ENCODE measurements at regions not wholly inside any gene's neighbourhood (a gene's known extent, or its start where the extent isn't known, plus 50 kb on each side); places are given as distances from the start of the nearest gene placed in this dataset.
A peak's percentile ranks its signal among the peaks of the same experiment; 100 is the strongest.
"Not testable (repeated sequence)": the region's sequence is repeated elsewhere in the genome, so short reads cannot be mapped to it uniquely, and the experiment has no call there.

DNA sequence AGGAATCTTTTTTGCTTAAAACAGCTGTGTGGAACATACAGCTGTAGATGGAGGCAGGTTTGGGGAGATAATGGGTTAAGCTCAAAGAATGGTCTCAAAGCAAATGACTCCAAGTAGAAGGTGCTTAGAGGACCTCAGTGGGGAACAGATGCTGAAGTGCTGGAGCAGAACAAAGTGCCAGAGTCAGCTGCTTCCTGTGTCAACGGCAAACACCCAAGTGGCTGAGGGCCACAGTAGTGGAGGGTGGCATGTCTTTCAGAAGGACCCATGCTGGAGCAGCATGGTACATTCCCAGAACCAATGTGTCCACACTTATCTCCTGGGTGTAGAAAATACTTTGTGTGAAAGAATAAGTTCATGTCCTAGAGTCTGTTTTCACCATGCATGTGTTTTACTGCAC, 197.5 kb downstream of the CCNG2 start:
- Histone ChIP-seq H3K36me3 (no peaks in the 10 kb centered on the region), H3K27me3 (no peaks in the 10 kb centered on the region), H3K9me3 (no peaks in the 10 kb centered on the region), H3K4me1 (no peaks in the 10 kb centered on the region), H3K4me3 (no peak overlapping the region), H3K27ac (no peak overlapping the region)
- no peak for DNase-seq (ENCODE audit: low spot score in 2 of 2)
- TF ChIP-seq, protein P1, sequence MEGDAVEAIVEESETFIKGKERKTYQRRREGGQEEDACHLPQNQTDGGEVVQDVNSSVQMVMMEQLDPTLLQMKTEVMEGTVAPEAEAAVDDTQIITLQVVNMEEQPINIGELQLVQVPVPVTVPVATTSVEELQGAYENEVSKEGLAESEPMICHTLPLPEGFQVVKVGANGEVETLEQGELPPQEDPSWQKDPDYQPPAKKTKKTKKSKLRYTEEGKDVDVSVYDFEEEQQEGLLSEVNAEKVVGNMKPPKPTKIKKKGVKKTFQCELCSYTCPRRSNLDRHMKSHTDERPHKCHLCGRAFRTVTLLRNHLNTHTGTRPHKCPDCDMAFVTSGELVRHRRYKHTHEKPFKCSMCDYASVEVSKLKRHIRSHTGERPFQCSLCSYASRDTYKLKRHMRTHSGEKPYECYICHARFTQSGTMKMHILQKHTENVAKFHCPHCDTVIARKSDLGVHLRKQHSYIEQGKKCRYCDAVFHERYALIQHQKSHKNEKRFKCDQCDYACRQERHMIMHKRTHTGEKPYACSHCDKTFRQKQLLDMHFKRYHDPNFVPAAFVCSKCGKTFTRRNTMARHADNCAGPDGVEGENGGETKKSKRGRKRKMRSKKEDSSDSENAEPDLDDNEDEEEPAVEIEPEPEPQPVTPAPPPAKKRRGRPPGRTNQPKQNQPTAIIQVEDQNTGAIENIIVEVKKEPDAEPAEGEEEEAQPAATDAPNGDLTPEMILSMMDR (IDR thresholded peaks at IDR 0.05): no peak
- intact Hi-C loops (cut with DNase I): no loop called here

DNA sequence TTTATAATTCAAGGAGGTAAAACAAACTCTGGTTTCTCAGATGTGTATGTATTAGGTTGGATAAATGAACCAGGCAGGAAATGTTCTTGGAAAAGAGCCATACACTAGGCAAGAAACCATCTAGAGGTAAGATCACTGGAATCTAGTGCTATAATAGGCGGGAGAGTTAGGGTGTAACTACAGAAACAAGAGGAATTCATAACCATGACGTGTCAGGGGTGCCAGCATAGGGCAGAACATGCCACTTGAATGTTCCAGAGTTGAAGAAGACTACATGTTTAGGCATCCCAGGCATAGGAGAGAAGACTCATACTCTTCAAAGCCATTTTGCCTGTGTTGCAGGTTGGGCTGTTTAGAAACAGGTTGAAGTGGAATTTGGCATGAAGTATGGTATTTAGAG, 198.7 kb downstream of the CCNG2 start:
- Histone ChIP-seq H3K4me3 (no peak overlapping the region), H3K9me3 (no peaks in the 10 kb centered on the region), H3K4me1 (no peaks in the 10 kb centered on the region), H3K27ac (no peak overlapping the region), H3K27me3 (no peaks in the 10 kb centered on the region), H3K36me3 (no peaks in the 10 kb centered on the region)
- TF ChIP-seq, protein P1 (IDR thresholded peaks at IDR 0.05): no peak
- no peak for DNase-seq (ENCODE audit: low spot score in 2 of 2)
- intact Hi-C loops (cut with DNase I): no loop called here

DNA sequence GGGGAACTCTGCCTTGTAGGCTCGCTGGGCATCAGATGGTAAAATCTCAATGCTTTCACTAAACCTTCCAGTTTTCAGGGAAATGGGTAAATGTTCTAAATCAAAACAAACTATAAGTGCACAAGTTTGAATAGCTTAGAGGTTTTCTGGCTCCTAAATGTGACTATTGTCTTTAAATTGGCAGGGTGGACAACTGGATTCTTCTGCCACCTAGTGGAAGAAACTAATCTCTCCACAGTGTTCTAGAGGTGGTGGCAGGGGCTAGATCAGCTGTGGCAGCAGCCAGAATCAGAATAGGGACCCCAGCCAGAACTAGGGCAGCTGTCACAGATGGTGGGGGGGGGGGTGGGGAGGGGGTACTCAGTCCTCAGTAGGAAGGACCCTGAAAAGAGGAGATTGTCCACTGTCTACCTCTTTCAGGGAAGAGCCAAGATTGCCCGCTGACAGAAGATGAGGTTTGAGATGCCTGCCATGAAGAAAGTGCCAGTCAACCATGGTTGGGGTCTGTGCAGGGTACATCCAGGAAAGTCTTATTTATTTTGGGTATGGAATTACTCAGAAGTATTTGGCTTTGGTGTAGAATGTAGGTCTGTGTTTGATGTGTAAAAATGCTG, 201.4 kb downstream of the CCNG2 start:
- Histone ChIP-seq H3K4me3 (no peak overlapping the region), H3K4me1 (no peaks in the 10 kb centered on the region), H3K27me3 (no peaks in the 10 kb centered on the region), H3K36me3 (no peaks in the 10 kb centered on the region), H3K9me3 (no peaks in the 10 kb centered on the region), H3K27ac (no peak overlapping the region)
- intact Hi-C loops (cut with DNase I): loop anchor here (2.0 kb wide), 1 partner anchor 118 kb away; no protein-coding TSS in a partner anchor
- TF ChIP-seq, protein P1 (IDR thresholded peaks at IDR 0.05): peak in 2 of 3 experiments; percentile 42 to 52
- no peak for DNase-seq (ENCODE audit: low spot score in 2 of 2)

DNA sequence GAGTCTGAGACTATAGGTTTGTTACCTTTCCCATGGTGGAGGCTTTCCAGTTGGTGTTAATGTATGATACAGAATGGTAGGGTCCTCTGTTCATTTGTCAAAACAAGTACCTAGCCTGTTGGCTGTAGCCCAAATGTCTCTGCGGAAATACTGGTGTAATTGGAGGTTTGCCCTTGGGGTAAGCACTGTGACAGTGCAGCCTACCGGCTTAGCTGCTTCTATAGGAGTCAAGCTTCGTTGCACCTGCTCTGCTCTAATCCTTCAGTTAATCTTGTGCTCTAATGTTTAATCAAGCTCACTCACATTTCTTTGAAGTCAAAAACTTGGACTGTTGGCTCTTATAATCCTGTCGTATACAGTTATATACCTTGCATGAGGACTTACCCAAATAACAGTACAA, 203.4 kb downstream of the CCNG2 start:
- Histone ChIP-seq H3K4me3 (no peak overlapping the region), H3K27me3 (no peaks in the 10 kb centered on the region), H3K9me3 (no peaks in the 10 kb centered on the region), H3K27ac (no peak overlapping the region), H3K4me1 (no peaks in the 10 kb centered on the region), H3K36me3 (no peaks in the 10 kb centered on the region)
- TF ChIP-seq, protein P1 (IDR thresholded peaks at IDR 0.05): no peak
- no peak for DNase-seq (ENCODE audit: low spot score in 2 of 2)
- intact Hi-C loops (cut with DNase I): no loop called here

DNA sequence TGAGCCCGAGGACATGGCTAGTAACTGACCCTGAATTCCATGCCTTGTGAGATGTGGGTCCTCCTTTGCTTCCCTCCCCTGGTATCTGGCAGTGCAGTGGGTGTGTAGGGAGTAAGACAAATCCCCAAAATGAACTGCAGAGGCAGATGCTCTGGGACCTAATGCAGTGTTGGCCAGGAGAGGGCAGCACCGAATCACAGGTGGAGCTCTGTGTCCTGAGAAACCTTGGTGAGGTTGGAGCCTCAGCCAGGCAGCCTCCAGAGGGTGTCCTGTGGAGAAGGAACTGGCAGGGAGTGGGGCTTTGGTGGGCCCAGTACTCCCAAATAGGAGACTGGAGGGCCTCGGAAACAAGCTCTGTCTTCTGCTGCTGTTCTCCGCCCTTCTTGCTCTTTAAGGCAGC, 209.9 kb downstream of the CCNG2 start:
- TF ChIP-seq, protein P1 (IDR thresholded peaks at IDR 0.05): peak in 1 of 3 experiments; percentile 6
- H3K4me3 ChIP-seq; intact Hi-C loops (cut with DNase I): not testable (repeated sequence)

DNA sequence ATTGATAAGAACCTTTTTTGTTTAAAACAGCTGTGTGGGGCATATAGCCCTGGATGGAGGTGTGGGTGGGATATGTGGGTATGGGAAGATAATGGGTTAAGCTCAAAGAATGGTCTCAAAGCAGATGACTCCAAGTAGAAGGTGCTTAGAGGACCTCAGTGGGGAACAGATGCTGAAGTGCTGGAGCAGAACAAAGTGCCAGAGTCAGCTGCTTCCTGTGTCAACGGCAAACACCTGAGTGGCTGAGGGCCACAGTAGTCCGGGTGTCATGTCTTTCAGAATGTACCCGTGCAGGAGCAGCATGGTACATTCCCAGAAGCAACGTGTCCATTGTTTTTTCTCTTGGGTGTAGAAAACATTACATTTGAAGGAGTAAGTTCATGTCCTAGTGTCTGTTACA, 210.6 kb downstream of the CCNG2 start:
- intact Hi-C loops (cut with DNase I): no loop called here
- Histone ChIP-seq H3K27ac (no peak overlapping the region), H3K36me3 (no peaks in the 10 kb centered on the region), H3K4me3 (no peak overlapping the region), H3K9me3 (no peaks in the 10 kb centered on the region), H3K4me1 (no peaks in the 10 kb centered on the region), H3K27me3 (no peaks in the 10 kb centered on the region)
- DNase-seq (ENCODE audit: low spot score in 2 of 2): no peak
- TF ChIP-seq, protein P1 (IDR thresholded peaks at IDR 0.05): no peak

More for the DNA sequence above, 209.9 kb downstream of the CCNG2 start:
- H3K27me3 ChIP-seq; DNase-seq (ENCODE audit: low spot score in 2 of 2); H3K9me3 ChIP-seq; H3K36me3 ChIP-seq; H3K4me1 ChIP-seq; H3K27ac ChIP-seq: not testable (repeated sequence)
